ENCODE measurements at regions not wholly inside any gene's neighbourhood (a gene's known extent, or its start where the extent isn't known, plus 50 kb on each side); places are given as distances from the start of the nearest gene placed in this dataset.

DNA sequence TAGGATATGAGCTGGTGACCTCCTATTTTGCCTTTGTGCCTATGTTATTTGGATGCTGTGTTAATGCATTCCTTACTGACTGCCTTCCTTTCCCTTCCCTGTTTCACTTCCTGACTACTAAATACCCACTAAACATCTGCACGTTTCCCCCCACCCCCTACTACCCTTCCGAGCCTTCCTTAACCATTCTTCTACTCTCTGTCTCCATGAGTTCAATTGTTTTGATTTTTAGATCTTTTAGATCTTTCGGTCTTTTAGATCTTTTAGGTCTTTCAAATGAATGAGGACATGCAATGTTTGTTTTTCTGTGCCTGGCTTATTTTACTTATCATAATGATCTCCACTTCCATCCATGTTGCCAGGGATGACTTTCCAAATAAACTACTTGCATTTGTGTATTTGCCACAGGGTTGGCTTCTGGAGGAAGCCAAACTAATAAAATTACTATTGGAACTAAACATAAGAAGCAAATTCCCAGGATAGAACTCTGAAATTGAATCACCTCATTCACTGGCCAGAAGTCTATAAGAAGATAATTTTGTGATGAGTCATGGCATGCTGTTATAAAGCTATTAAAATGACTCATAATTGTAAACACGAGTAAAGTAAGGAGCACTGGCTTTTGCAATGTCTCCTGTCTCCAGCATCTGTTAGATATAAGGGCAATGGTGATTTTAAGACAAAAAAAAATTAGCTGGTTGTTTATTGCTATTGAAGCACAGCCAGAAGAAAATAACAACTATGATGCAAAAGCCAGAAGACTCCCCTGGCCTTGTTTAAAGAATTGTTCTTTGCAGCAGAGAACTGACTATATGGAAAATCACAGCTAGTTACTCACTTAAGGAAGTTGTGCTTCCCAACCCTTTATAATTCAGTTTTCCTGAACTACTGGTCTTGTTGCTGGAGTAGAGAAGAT is 586.3 kb downstream of the LRFN5 start:
- 0% methylated on average over 3 of the region's 4 CpGs for WGBS
- H3K79me1 ChIP-seq (replicated peaks; ENCODE audit: low read length, poor library complexity, severe bottlenecking): no peaks in the 10 kb centered on the region
- DNase-seq: peak; percentile 95
- no peak overlapping the region for H2BK5ac ChIP-seq (ENCODE audit: low read depth, low read length, poor library complexity, severe bottlenecking)
- H4K8ac ChIP-seq (ENCODE audit: low read length): no peak overlapping the region
- peak overlapping the region; percentile 34 for H3K27ac ChIP-seq (ENCODE audit: low read length, poor library complexity, severe bottlenecking)
- no peak overlapping the region for H2AFZ ChIP-seq (ENCODE audit: low read depth, low read length)
- H2AK5ac ChIP-seq (ENCODE audit: low read length, severe bottlenecking): no peak overlapping the region
- no peaks in the 10 kb centered on the region for H3K27me3 ChIP-seq (ENCODE audit: control insufficient read depth in 1 of 2, insufficient read depth in 1 of 2, low read length in 2 of 2)
- H3K18ac ChIP-seq (ENCODE audit: low read depth in 1 of 2, low read length in 2 of 2): no peak overlapping the region
- H3K9me3 ChIP-seq (ENCODE audit: control insufficient read depth, low read length): no peaks in the 10 kb centered on the region
- no peaks in the 10 kb centered on the region for H3K4me1 ChIP-seq (ENCODE audit: control insufficient read depth, insufficient read depth, low read depth, low read length)
- H4K91ac ChIP-seq (ENCODE audit: low read length): no peak overlapping the region
- H3K4me3 ChIP-seq (ENCODE audit: insufficient read depth in 1 of 2, low read depth in 1 of 2, low read length in 2 of 2): peak overlapping the region in 1 of 2 experiments; percentile 25
- no peak overlapping the region for H2BK120ac ChIP-seq (ENCODE audit: low read depth, low read length)
- no peaks in the 10 kb centered on the region for H3K36me3 ChIP-seq (ENCODE audit: control insufficient read depth in 1 of 2, insufficient read depth in 2 of 2, low read depth in 1 of 2, low read length in 2 of 2)
- H2BK15ac ChIP-seq (ENCODE audit: low read depth, poor library complexity, severe bottlenecking): no peak overlapping the region
- peak overlapping the region; percentile 33 for H3K4me2 ChIP-seq (ENCODE audit: low read length, poor library complexity, severe bottlenecking)
- H2BK12ac ChIP-seq (ENCODE audit: low read length in 2 of 2): no peak overlapping the region
- H3K14ac ChIP-seq (ENCODE audit: low read length in 2 of 2): no peak overlapping the region
- H3K4ac ChIP-seq (ENCODE audit: low read depth in 1 of 2, low read length in 2 of 2): no peak overlapping the region
- peak overlapping the region; percentile 72 for H3K9ac ChIP-seq (ENCODE audit: low read length)
- H3K23ac ChIP-seq (ENCODE audit: low read length in 2 of 2): no peak overlapping the region

DNA sequence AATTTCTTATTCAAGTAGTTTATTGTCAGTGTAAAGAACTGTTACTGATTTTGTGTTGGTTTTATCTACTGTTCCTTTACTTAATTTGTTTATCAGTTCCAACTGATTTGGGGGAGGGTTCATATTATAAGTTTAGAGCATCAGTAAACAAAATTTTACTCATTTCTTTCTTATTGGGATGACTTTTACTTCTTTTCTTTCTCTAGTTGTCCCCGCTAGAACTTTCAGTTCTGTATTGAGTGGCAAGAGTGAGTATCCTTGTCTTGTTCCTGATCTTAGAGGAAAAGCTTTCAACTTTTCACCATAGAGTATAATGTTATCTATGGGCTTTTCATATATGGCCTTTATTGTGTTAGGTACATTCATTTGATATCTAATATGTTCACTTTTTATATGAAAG is 584.1 kb downstream of the LRFN5 start:
- H3K27ac ChIP-seq (ENCODE audit: low read length, poor library complexity, severe bottlenecking): no peak overlapping the region
- H2BK12ac ChIP-seq (ENCODE audit: low read length in 2 of 2): no peak overlapping the region
- no peaks in the 10 kb centered on the region for H3K27me3 ChIP-seq (ENCODE audit: control insufficient read depth in 1 of 2, insufficient read depth in 1 of 2, low read length in 2 of 2)
- H3K9me3 ChIP-seq (ENCODE audit: control insufficient read depth, low read length): no peaks in the 10 kb centered on the region
- no peak overlapping the region for H3K4ac ChIP-seq (ENCODE audit: low read depth in 1 of 2, low read length in 2 of 2)
- H2AFZ ChIP-seq (ENCODE audit: low read depth, low read length): no peak overlapping the region
- H3K36me3 ChIP-seq (ENCODE audit: control insufficient read depth in 1 of 2, insufficient read depth in 2 of 2, low read depth in 1 of 2, low read length in 2 of 2): no peaks in the 10 kb centered on the region
- H3K79me1 ChIP-seq (replicated peaks; ENCODE audit: low read length, poor library complexity, severe bottlenecking): no peaks in the 10 kb centered on the region
- no peak overlapping the region for H3K4me3 ChIP-seq (ENCODE audit: insufficient read depth in 1 of 2, low read depth in 1 of 2, low read length in 2 of 2)
- no peak overlapping the region for H2BK15ac ChIP-seq (ENCODE audit: low read depth, poor library complexity, severe bottlenecking)
- no peak overlapping the region for H4K8ac ChIP-seq (ENCODE audit: low read length)
- no peak overlapping the region for H2BK120ac ChIP-seq (ENCODE audit: low read depth, low read length)
- H3K9ac ChIP-seq (ENCODE audit: low read length): no peak overlapping the region
- no peak overlapping the region for H3K14ac ChIP-seq (ENCODE audit: low read length in 2 of 2)
- H2BK5ac ChIP-seq (ENCODE audit: low read depth, low read length, poor library complexity, severe bottlenecking): no peak overlapping the region
- H4K91ac ChIP-seq (ENCODE audit: low read length): no peak overlapping the region
- no peak overlapping the region for H3K23ac ChIP-seq (ENCODE audit: low read length in 2 of 2)
- H2AK5ac ChIP-seq (ENCODE audit: low read length, severe bottlenecking): no peak overlapping the region
- no peak for DNase-seq
- WGBS: no CpG with 5 or more reads among the region's 1 CpG
- no peak overlapping the region for H3K4me2 ChIP-seq (ENCODE audit: low read length, poor library complexity, severe bottlenecking)
- H3K4me1 ChIP-seq (ENCODE audit: control insufficient read depth, insufficient read depth, low read depth, low read length): no peaks in the 10 kb centered on the region
- H3K18ac ChIP-seq (ENCODE audit: low read depth in 1 of 2, low read length in 2 of 2): no peak overlapping the region

DNA sequence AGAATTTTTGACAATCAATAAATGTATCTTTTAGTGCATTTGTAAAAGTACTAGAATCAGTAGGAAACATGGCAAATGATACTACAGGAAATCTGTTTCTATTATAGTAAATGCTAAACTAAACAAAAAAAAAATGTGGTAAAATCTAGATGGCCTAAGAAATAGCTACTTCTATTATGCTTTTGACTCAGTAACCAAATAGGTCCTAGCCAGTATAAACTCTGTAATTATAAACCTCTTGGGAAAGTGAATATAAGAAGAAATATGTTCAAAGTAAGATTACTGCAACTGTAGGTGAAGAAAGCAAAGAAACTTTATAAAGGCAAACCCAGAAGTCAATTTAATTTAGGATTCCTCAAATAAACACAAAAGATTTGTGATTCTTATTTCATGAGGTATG is 581.2 kb downstream of the LRFN5 start:
- no peak overlapping the region for H2BK120ac ChIP-seq (ENCODE audit: low read depth, low read length)
- DNase-seq: no peak

DNA sequence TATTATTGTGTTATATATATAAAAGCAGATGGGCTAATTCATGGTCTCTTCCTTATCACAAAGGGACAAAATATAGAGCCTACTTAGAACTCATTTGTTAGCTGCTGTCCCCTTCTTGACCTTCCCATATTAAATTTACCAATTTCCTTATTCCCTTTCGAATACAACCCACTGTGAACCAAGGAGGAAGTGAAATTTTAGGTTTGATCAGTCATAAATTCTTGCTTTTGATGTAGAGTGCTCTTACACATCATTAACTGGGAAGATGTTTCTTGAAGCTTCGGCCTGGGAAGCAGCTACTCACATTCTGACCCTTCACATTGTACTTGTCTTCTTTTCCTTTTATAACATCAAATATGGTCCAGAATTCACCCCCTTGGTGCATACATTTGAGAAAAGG is 579.0 kb downstream of the LRFN5 start:
- H3K9me3 ChIP-seq (ENCODE audit: control insufficient read depth, low read length): no peaks in the 10 kb centered on the region
- H4K91ac ChIP-seq (ENCODE audit: low read length): no peak overlapping the region
- H2AFZ ChIP-seq (ENCODE audit: low read depth, low read length): no peak overlapping the region
- no peak for DNase-seq
- H2BK15ac ChIP-seq (ENCODE audit: low read depth, poor library complexity, severe bottlenecking): no peak overlapping the region
- no peaks in the 10 kb centered on the region for H3K27me3 ChIP-seq (ENCODE audit: control insufficient read depth in 1 of 2, insufficient read depth in 1 of 2, low read length in 2 of 2)
- no peak overlapping the region for H3K18ac ChIP-seq (ENCODE audit: low read depth in 1 of 2, low read length in 2 of 2)
- no peak overlapping the region for H2BK12ac ChIP-seq (ENCODE audit: low read length in 2 of 2)
- H2AK5ac ChIP-seq (ENCODE audit: low read length, severe bottlenecking): no peak overlapping the region
- H3K4me2 ChIP-seq (ENCODE audit: low read length, poor library complexity, severe bottlenecking): no peak overlapping the region
- H2BK120ac ChIP-seq (ENCODE audit: low read depth, low read length): no peak overlapping the region
- no peak overlapping the region for H3K4ac ChIP-seq (ENCODE audit: low read depth in 1 of 2, low read length in 2 of 2)
- H3K36me3 ChIP-seq (ENCODE audit: control insufficient read depth in 1 of 2, insufficient read depth in 2 of 2, low read depth in 1 of 2, low read length in 2 of 2): no peaks in the 10 kb centered on the region
- H2BK5ac ChIP-seq (ENCODE audit: low read depth, low read length, poor library complexity, severe bottlenecking): no peak overlapping the region
- H4K8ac ChIP-seq (ENCODE audit: low read length): no peak overlapping the region
- H3K79me1 ChIP-seq (replicated peaks; ENCODE audit: low read length, poor library complexity, severe bottlenecking): no peaks in the 10 kb centered on the region
- WGBS: 100% methylated on average over 1 of the region's 2 CpGs
- H3K14ac ChIP-seq (ENCODE audit: low read length in 2 of 2): no peak overlapping the region
- no peak overlapping the region for H3K4me3 ChIP-seq (ENCODE audit: insufficient read depth in 1 of 2, low read depth in 1 of 2, low read length in 2 of 2)
- no peak overlapping the region for H3K27ac ChIP-seq (ENCODE audit: low read length, poor library complexity, severe bottlenecking)
- H3K23ac ChIP-seq (ENCODE audit: low read length in 2 of 2): no peak overlapping the region
- H3K4me1 ChIP-seq (ENCODE audit: control insufficient read depth, insufficient read depth, low read depth, low read length): no peaks in the 10 kb centered on the region
- H3K9ac ChIP-seq (ENCODE audit: low read length): no peak overlapping the region

More for the DNA sequence above, 581.2 kb downstream of the LRFN5 start:
- Histone ChIP-seq H2AK5ac (ENCODE audit: low read length, severe bottlenecking) (no peak overlapping the region), H3K4me1 (ENCODE audit: control insufficient read depth, insufficient read depth, low read depth, low read length) (no peaks in the 10 kb centered on the region), H3K36me3 (ENCODE audit: control insufficient read depth in 1 of 2, insufficient read depth in 2 of 2, low read depth in 1 of 2, low read length in 2 of 2) (no peaks in the 10 kb centered on the region), H3K18ac (ENCODE audit: low read depth in 1 of 2, low read length in 2 of 2) (no peak overlapping the region), H4K8ac (ENCODE audit: low read length) (no peak overlapping the region), H3K14ac (ENCODE audit: low read length in 2 of 2) (no peak overlapping the region), H3K4me3 (ENCODE audit: insufficient read depth in 1 of 2, low read depth in 1 of 2, low read length in 2 of 2) (no peak overlapping the region), H2BK15ac (ENCODE audit: low read depth, poor library complexity, severe bottlenecking) (no peak overlapping the region), H3K27me3 (ENCODE audit: control insufficient read depth in 1 of 2, insufficient read depth in 1 of 2, low read length in 2 of 2) (no peaks in the 10 kb centered on the region), H2AFZ (ENCODE audit: low read depth, low read length) (no peak overlapping the region), H3K23ac (ENCODE audit: low read length in 2 of 2) (no peak overlapping the region), H3K9me3 (ENCODE audit: control insufficient read depth, low read length) (no peaks in the 10 kb centered on the region), H3K9ac (ENCODE audit: low read length) (no peak overlapping the region), H2BK12ac (ENCODE audit: low read length in 2 of 2) (no peak overlapping the region), H3K27ac (ENCODE audit: low read length, poor library complexity, severe bottlenecking) (no peak overlapping the region), H2BK5ac (ENCODE audit: low read depth, low read length, poor library complexity, severe bottlenecking) (no peak overlapping the region), H3K4ac (ENCODE audit: low read depth in 1 of 2, low read length in 2 of 2) (no peak overlapping the region), H3K79me1 (replicated peaks; ENCODE audit: low read length, poor library complexity, severe bottlenecking) (no peaks in the 10 kb centered on the region), H4K91ac (ENCODE audit: low read length) (no peak overlapping the region), H3K4me2 (ENCODE audit: low read length, poor library complexity, severe bottlenecking) (no peak overlapping the region)

All from mesenchymal stem cell (in vitro differentiated cells and primary cell).